ENCODE measurements at regions not wholly inside any gene's neighbourhood (a gene's known extent, or its start where the extent isn't known, plus 50 kb on each side); places are given as distances from the start of the nearest gene placed in this dataset.

DNA sequence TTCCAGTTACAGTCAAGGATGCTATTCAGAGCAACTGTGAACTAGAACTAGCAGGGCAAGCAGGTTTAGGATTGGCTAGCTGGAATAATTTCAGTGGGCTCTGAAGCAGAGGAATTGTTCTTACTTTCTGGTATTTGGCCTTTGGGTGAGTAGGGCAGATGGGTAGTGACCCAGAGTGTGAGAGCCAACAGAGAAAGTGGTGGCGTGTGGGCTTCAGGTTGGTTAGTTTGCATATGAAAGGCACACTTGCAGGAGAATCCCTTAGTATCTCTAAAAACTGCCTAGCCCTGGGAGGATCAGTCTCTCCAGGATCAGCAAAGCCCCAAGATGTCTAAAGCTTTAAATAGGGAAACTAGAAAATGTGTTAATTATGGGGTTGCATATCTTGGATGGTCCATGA, 67.6 kb upstream of the LRRC8B start:
- H3K4me3 ChIP-seq (ENCODE audit: low read depth, low read length) = no peak overlapping the region
- TF ChIP-seq, protein P1, sequence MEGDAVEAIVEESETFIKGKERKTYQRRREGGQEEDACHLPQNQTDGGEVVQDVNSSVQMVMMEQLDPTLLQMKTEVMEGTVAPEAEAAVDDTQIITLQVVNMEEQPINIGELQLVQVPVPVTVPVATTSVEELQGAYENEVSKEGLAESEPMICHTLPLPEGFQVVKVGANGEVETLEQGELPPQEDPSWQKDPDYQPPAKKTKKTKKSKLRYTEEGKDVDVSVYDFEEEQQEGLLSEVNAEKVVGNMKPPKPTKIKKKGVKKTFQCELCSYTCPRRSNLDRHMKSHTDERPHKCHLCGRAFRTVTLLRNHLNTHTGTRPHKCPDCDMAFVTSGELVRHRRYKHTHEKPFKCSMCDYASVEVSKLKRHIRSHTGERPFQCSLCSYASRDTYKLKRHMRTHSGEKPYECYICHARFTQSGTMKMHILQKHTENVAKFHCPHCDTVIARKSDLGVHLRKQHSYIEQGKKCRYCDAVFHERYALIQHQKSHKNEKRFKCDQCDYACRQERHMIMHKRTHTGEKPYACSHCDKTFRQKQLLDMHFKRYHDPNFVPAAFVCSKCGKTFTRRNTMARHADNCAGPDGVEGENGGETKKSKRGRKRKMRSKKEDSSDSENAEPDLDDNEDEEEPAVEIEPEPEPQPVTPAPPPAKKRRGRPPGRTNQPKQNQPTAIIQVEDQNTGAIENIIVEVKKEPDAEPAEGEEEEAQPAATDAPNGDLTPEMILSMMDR (IDR thresholded peaks at IDR 0.05; ENCODE audit: insufficient read depth, low read length) = no peak
- no peak for DNase-seq (ENCODE audit: low read depth)

DNA sequence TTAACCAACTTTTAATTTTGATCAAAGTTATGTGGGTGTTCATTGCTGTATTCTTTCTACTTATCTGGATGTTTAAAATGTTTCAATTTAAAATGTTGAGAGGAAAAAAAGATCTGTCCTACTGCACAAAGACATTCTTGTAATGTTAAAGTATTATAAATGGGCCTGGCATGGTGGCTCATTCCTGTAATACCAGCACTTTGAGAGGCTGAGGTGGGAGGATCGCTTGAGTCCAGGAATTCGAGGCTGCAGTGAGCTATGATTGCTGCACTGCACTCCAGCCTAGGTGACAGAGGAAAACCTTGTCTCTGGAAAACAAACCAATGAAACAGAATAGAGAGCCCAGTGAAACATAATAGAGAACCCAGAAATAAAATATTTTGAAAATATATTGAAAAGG, 65.5 kb upstream of the LRRC8B start:
- no peak overlapping the region for H3K4me3 ChIP-seq (ENCODE audit: low read depth, low read length)
- DNase-seq (ENCODE audit: low read depth) = no peak
- TF ChIP-seq, protein P1 (IDR thresholded peaks at IDR 0.05; ENCODE audit: insufficient read depth, low read length) = no peak

DNA sequence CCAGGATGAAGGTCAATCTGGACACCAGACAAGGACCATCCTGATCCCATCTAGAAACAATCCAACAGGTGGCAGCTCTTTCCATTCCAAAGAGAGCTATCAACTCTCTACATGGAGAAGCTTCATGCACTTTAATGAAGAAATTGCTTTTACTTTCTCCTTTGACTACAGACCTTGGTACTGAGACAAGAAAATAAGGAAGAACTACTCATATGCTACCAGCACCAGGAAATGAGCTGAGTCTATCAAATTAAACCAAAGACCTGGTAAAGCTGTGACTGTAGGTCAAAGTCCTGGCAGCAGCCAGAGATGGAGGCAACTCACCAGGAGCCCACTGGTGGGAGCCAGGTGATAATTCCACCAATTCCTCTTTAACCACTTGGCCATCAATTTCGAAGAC, 64.3 kb upstream of the LRRC8B start:
- no peak for DNase-seq (ENCODE audit: low read depth)
- TF ChIP-seq, protein P1 (IDR thresholded peaks at IDR 0.05; ENCODE audit: insufficient read depth, low read length) = no peak
- H3K4me3 ChIP-seq (ENCODE audit: low read depth, low read length) = no peak overlapping the region

DNA sequence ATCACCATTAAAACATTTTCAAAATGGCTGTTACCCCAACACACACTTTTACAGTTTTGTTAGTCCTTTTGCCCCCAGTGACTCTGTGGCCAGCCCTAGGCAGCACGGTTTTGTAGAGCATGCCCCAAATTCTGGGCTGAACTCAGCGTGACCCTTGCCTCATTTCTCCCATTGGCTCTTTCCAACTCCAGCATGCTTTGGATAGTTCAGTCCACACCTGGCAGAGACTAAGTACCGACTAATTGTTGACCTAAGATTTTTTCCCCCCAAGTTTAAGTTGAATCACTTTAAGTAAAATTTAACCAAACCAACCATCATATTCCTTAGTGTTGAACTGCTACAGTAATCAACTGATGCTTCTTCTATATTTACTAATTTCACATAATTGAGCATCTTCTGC, 62.4 kb upstream of the LRRC8B start:
- TF ChIP-seq, protein P1 (IDR thresholded peaks at IDR 0.05; ENCODE audit: insufficient read depth, low read length) = no peak
- DNase-seq (ENCODE audit: low read depth) = no peak
- H3K4me3 ChIP-seq (ENCODE audit: low read depth, low read length) = no peak overlapping the region

DNA sequence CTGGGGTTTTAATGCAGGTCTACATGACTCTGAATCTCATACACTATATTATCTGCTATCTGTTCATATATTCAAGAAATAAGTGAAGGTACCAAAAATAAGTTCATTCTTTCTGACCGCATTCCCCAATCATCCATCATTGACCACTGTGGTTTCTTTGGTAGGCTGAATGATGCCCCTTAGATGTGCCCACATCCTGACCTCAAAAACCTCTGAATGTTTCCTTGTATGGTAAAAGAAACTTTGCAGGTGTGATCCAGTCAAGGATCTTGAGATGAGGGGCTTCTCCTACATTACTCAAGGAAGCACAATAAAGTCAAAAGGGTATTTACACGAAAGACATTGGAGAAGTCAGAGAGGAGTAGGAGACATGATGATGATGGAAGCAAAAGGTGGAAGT, 60.6 kb upstream of the LRRC8B start:
- no peak overlapping the region for H3K4me3 ChIP-seq (ENCODE audit: low read depth, low read length)
- DNase-seq (ENCODE audit: low read depth) = no peak
- TF ChIP-seq, protein P1 (IDR thresholded peaks at IDR 0.05; ENCODE audit: insufficient read depth, low read length) = no peak

DNA sequence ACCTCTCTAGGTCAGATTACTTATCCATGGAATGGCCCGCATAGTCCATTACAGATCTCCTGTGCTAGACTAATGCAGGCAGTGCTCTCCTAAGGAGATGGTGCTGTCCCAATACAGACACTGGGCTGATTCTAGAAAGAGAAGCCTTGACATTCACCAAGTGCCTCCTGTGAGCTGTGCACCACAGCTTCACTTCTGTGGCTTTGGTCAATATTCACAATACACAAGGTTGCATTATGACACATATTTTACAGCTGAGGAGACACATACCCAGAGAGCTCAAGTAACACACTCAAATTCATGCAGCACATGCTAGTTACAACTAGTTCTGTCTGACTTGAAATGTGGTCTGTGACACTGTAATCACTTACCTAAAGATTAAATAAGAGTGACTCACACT, 59.4 kb upstream of the LRRC8B start:
- no peak for DNase-seq (ENCODE audit: low read depth)
- TF ChIP-seq, protein P1 (IDR thresholded peaks at IDR 0.05; ENCODE audit: insufficient read depth, low read length) = no peak
- H3K4me3 ChIP-seq (ENCODE audit: low read depth, low read length) = no peak overlapping the region

DNA sequence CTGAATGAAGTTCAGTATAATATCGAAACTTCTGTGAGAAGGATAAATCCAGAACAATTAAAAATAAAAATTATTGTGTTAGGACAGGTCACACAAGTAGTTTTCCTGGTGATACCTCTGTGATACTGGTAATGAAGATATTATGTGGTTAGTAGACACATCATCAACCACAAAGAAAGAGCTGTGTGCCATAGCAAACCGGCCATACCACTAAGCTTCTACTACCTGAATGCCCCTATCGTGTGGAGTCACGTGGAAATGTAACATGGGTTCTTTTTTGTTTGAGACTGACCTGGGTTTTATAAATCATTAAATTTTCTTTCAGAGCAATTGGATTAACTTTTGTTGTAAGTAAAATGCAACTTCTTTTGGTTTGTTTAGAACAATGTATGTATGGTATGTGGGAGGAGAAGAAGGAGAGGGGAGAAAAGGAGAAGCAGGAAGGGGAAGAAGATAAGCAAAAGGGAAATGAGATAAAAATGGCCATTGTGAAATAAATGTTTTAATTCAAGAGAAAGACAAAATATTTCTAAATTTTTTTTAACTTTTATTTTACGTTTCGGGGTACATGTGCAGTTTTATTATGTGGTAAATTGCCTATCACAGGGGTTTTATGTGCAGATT, 58.2 kb upstream of the LRRC8B start:
- no peak for DNase-seq (ENCODE audit: low read depth)
- no peak overlapping the region for H3K4me3 ChIP-seq (ENCODE audit: low read depth, low read length)
- TF ChIP-seq, protein P1 (IDR thresholded peaks at IDR 0.05; ENCODE audit: insufficient read depth, low read length) = no peak
